NCI-H2196 (cell line): ENCODE measurements at regions not wholly inside any gene's neighbourhood (a gene's known extent, or its start where the extent isn't known, plus 50 kb on each side); places are given as distances from the start of the nearest gene placed in this dataset.

Experiments
- DNase-seq: peaks from one replicate; lab custom pipeline; 2025; ENCODE audit not compliant: unreplicated experiment; lab: John Stamatoyannopoulos, UW

DNA sequence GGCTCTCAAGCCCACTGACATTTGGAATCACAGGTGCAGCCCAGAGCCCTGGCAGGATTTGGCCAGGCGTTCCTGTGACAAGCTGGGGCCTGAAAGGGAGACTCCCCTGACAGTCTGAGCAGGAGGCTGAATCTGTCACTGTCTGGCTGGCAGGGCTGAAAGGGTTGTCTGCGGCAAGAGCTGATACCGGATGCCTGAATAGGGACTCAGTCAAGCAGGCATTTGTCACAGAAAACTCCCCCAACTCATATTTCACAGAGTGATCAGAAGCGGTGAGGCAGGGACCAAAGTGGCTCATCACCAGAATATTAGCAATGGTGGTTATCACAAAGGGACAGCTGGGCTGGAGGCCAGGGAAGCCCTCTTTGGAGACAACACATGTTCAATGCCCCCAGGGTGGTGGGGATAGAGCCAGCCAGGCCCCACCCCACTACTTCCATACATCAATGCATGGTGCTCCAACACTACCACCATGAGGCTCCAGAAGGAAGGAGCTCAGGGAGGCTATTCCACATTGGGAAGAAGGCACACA lies 295.5 kb downstream of the DTWD2 start:
- DNase-seq = no peak

DNA sequence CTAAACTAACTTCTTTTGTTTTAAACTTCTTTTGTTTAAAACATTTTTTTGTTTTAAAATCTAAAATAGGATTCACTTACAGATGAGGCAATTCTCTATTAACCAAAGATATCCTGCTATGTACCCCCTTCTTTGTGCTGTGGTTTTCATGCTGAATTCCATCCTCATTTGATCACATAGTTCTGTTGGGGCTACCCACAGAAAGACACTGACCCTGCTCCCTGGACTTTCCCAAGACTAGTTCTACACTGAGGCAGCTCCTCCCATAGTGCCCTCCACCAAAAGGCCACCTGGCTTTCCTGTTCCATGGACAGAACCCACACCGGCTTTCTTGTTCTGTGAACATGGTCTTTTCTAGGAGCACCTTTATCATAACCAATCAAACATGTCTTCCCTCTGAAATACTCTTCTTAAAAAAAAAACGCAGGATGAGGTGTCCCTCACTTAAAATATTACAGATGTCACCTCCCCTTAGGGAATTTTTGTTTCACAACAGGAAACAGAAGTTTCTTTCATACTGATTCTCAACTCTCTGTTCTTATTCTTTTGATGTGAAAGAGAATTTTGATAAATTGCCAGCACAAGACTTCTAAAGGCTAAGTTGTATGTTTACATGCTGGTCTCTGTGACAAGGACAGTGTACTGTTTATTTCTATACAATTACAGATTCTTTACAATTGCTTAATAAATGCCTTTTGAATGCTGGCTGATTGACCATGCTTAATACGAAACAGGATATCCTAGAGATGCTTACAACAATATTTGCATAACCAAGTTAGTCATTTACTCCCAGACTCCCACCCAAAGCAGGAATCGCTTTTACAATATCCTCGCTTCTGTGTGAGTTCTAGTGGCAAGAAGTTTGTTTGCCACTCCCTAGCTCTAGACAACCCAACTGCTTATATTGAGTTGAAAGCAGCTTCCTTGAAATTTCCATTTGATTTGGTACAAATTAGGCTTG lies 300.4 kb downstream of the DTWD2 start:
- DNase-seq = no peak

DNA sequence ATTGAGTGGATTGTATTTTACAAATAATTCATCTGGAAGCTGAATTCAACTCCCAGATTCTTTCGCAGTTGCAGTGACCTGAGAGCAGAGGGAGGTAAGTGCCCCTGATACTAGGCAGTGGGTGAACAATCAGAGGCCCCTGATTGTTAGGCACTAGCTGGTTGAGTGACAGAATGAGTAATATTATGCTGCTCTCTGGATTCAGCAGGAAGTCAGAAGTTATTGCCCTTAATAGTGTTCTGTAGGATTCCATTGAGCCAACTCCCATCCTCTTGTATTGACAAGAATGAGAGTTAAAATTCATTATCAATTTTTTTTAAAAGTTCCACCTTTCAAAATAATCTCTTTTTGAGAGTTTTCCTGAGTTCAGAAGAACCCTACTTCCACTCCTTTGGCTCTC lies 301.2 kb downstream of the DTWD2 start:
- no peak for DNase-seq

DNA sequence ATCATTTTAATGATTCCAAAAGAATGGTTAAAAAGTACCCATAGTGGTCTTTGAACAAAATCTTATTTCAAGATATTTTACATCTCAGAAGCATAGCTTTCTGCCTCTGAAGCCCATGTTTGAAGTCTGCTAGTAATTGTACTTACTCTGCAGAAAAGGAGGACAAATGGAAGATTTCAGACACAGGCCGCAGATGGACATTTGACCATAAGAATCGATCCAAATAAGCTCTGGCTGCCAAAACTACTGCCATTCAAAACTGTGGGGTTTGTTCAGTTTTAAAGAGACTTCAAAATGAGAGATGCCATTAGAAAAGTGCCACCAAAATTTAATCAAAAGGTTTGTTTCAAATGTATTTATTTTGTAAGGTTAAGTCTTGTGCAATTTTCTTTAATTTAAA lies 306.7 kb downstream of the DTWD2 start:
- no peak for DNase-seq

DNA sequence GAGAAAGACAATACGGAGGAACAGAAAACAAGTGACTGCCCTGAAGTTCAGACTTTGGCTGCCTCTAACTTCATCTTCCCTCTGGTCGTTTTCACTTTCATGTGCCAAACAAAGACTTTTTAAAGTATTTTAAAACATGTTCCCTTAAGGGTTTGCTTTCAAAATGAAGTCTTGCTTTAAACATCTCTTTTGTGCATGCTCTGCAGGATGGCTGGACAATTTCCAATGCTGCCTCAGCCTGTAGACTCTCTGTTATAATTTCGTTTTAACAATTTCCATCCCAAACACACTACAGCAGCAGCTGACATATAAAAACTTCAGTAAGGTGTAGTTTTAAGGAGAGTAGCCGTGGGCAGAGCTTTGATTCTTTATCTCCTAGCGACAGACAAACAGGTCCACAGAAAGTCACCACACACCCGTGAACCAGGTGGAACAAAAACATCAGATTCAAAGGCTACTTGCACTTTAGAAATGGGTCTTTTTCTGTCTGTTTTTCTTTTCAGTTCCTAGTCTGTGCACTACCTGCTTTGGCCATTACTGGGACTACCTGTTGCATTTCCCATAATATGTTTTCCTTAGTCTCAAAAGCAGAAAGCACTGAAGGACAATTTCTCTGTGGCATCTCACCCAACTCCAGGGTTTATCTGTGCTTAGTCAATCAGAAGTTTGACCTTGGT lies 308.9 kb downstream of the DTWD2 start:
- DNase-seq = no peak

DNA sequence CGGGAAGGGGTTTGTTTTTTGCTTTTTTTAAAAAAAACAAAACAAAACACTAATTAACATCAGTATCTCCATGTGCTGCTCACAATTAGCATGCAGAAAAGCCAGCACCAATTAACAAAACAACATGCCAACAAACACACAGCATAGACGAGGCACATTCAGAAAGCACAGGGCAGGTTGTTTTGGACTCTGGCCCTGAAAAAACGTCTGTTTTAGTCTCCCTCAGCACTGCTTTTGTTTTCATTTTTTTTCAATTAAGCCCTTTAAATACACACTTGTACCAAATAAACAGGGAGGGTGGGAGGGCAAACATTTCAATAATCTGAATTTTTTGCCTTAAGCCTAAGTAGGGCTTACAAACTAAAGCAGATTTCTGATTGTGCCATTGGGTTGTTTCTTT lies 309.6 kb downstream of the DTWD2 start:
- DNase-seq = no peak

DNA sequence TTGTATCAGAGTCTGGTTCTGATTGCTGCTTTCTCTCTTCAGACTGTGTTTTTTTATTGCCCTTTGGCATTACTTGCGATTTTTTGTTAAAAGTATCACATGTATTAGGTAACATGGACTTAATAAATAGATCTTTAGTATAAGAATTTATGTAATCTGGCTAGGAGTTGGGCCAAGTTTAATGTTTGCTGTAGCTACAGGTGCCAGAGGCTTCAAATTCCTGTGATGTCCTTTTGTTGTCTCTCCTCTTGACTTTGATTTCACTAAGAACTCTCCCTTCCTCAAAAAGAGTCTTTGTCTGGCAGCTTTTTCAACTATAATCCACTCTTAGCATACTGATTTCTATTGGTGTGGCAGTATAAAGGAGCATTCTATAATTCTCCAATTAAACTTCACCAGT lies 313.1 kb downstream of the DTWD2 start:
- no peak for DNase-seq

DNA sequence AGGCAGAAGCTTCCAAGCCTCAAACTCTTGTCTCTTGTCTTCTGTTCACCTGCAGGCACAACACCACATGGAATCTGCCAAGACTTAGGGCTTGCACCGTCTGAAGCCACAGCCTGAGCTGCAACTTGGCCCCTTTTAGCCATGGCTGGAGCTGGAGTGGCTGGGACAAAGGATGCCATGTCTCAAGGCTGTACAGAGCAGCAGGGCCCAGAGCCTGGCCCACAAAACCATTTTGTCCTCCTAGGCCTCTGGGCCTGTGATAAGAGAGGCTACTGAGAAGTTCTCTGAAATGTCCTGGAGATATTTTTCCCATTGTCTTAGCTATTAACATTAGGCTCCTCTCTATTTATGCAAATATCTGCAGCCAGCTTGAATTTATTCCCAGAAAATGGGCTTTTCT lies 330.8 kb downstream of the DTWD2 start:
- DNase-seq = no peak

DNA sequence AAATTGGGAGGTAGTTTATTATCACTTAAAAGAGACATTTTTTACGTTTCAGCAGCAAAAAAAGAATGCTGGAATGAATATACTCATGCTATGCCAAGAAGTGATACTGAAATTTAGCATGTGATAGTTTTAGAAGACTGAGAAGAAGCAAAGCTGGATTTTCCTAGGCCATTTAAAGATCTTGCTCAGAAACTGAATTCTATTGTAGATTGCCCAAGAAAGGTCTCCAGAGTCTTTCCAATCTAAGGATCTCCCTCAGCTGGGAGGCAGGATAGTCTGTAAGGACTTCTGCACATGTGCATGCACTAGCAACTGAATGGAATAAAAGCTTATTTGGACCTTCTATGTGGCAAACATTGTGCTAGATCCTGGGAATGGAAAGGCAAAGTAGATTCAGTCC lies 334.5 kb downstream of the DTWD2 start:
- DNase-seq = no peak

DNA sequence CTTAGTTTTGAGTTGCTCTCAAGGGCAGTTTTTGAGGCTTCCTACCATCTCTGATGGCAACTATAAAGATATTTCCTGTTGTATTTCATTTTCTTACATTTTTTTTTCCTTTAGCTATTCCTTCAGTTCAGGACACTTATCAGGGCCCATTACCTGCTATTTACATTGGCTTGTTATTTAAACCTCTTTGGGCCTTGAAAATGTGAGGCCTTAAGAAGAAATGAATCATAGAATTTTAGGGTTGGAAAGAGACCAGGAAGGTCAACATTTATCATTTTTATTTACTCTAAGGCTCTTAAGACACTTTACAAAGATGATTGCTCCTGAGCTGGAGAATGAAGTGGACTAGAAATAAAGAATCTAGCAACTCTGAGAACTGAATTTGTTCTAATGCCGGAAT lies 335.2 kb downstream of the DTWD2 start:
- DNase-seq = no peak

DNA sequence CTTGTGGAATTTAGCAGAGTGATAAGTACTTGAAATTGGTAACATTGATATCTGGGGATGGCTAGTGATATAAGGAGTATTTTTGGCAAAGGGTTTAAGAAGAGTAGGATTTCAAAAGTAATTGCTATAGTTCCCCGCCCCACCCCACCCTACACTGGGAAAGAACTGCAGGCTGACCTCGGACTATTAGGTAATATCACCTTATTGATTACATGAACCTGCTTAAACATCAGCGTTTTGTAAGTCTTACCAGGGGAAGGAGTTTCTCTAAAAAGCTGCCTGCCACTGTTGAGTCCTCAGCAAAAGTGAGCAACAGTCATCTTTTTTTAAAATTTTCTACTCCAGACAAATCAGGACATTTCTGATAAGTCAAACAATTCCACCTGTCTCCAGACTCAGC lies 337.3 kb downstream of the DTWD2 start:
- DNase-seq = no peak

DNA sequence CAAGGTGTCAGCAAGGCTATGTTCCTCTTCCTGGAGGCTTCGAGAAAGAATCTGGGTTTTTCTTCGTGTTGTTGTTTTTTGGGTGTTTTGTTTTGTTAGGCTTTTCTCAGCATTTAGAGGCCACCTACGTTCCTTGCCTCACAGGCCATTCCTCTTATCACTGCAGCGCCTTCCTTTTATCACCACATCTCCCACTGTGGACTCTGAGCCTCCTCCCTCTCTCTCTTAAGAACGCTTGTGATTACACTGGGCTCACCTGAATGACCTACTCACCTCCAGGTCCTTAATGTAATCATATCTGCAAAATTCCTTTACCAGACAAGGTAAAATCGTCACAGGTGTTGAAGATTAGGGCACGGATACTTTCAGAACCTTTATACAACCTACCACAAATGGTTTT lies 340.8 kb downstream of the DTWD2 start:
- no peak for DNase-seq

DNA sequence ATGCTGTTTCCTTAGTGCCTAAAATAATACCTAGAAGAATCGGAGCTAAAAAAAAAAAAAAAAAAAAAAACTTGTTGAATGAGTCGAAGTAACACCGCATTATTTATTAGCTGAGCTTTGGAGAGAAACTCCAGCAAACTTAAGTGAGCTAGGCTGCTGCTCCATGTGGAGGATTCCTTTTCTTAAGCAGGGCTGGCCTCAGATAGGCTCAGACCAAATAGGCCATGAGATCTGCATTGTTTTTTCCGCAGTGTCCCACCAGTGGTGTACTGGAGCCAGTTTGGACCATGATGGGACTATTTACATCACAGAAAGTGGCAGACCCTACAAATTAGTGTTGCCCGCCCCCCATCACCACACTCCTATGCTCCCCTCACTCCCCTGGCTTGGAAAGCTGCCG lies 341.4 kb downstream of the DTWD2 start:
- DNase-seq = no peak

DNA sequence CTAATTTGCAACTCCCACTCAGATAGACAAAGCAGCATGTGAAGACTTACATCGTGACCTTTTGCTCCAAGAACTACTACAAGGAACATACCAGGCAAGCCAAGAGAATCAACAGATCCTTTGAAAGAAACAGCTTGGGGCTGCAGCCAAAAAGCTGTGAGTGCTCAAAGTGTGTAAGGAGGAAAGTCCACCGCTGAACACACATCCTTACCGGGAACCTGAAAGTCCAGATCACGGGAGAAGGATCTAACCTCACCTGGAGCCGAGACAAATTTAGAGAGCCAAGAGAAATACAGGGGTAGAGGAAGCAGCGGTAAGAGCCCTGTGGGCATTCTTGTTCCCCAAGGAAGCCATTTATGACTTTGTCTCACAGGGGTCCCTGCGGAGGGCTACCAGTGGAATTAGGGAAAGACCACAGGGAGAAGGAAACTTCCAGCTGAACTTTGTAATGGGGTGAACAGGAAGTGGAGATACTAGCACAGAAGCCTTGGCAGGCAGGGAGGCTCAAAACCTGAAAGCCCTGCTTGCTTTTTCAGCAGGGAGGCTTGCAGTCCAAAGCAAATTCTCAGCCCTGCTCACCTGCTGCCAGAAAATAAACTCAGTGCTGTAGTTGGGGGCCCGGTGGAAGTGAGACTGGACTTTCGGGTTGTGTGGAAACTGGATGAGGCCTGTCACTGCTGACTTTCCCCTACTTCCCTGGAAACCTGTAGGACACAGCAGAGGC lies 350.2 kb downstream of the DTWD2 start:
- no peak for DNase-seq

DNA sequence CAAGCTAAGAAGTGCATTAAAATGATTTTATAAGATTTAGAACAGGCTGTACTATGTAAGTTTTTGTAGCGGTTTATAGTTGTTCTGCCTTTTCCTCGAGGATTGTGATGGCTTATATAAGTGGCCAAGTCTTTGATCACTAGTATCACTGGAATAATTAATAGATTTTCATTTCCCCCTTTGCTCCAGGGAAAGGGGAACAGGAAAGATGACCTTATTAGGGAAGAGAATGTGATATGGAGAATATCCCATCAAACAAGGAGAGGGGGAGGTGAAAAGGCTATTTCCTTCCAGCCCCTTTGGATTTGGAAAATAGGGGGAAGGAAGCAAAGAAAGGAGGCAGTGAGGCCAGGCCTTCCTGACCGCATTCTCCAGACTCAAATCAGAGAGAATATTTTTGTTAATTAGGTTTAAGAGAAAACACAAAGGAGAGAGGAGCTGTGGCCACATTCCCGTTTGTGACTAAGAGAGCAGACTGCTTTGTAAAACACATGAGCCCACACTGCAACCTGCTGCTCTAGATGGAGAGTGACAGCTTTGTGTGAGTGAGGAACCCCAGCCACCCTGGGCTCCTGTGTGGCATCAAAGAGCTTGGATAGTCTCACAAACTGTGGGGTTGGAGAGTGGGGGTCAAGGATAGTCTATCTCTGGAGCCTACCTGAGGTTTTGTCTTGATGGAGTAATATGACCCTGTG lies 359.5 kb downstream of the DTWD2 start:
- DNase-seq = no peak

DNA sequence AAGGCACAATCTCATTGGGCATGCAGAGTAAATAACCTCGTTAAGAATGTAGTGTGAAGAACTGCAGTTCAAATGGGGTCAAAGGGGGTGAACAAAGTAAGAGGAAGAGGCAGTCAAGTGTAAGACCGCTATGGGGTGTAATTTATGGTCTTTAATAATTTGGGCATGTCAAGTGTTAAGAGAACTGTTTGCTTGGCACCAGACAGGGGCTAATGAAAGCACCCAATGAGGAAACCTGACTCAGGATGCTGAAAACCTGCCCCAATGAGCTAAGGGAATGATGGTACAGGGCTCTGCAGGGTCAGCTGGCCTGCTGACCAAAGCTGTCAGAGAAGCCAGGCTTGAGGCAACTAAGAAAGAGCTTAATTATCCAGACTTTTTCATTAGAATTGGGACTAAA lies 368.1 kb downstream of the DTWD2 start:
- DNase-seq = no peak

DNA sequence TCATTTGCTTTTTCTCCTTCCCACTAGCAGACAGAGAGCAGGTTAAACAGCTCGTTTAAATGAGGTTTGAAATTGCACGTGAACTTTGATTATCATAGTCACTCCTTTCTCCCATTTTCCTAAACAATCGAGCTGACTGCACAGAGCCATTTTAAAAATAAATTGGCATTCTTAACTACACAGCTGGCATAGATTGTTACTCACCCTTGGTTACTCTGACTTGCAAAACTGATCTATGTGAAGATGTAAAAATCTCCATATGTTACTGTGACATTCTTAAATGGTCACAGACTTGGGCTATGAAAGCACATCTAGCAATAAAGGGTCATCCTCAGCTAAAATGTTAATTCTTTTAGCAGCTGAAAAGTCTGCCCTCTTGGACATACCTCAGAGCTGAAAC lies 368.5 kb downstream of the DTWD2 start:
- DNase-seq = no peak

DNA sequence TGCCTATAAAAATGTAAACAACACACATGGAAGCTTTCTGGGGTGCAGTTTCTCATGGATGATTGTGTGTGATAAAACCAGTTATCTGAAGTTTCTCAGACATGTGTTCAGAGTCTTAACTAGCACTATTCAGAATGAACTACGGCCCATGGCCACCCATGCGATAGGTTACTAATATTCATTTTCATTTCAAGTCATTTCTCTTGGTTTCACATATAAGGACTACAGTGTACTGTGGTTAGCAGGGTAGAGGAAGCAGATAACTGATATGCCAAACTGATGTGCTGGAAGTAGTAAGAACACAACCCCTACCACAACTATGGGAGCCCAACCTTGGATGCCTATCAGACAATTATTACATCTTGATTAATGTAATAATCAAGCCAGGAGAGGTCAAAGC lies 372.1 kb downstream of the DTWD2 start:
- DNase-seq = no peak

DNA sequence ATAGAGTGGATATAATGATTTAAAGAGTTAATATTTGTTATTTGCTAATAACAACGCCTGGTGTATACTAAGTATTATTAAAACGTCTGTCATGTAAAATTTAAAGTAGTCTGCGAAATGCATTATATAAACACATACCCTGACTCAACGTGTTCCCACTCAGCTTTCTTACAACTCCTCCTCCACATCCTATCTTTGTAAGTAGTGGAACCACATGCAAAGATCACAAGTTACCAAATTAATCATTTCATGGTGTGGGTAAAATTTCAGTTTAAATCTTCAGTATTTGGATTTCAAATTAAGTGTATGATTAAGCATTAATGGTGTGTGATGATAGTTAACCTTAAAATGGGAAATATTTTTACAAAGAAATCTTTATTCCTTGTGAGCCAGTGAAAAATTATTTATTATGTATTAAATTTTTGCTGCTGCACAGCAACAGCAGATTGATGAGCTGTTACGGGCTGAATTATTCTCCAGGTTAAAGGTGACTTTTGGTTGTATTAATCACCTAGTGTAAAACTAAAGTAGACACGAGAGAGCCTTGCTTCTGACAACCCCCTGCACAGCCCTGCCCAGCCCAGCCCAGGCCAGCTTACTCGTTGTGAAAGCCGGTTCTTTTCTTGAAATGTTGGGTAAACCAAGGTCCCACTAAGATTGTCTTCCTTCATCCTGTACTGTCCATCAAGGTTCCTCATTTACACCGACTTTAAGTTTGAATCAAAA lies 373.5 kb downstream of the DTWD2 start:
- no peak for DNase-seq

DNA sequence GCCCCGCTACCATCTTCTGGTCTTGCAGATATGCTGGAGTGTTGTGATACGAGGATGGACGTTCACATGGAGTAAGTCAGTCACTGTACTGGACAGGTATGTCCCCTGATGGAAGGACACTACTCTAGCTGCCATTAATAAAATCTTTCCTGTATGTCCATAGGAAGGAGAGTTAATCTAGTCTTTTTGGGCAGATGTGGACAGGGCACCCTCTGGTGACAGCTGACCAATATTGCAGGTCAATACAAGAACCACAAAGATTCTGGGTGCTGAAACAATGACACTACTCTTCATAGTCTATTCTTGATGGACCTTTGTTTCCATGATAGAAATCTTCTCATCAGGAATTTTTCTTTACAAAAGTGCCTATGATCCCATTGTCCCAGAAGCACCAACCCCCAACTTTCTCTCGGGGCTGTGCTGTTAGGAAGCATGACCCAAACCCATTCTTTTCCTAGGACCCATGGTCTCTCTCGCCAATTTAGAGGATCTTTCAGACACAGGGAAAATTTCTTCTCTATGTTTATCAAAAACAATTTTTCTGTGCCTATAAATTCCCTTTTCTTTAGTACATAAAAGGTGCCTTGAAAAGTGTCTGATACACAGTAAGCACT lies 376.9 kb downstream of the DTWD2 start:
- DNase-seq = no peak
